GM21390 (cell line): ENCODE measurements at regions not wholly inside any gene's neighbourhood (a gene's known extent, or its start where the extent isn't known, plus 50 kb on each side); places are given as distances from the start of the nearest gene placed in this dataset.
"Not testable (repeated sequence)": the region's sequence is repeated elsewhere in the genome, so short reads cannot be mapped to it uniquely, and the experiment has no call there.

Source experiments
- ATAC-seq: cut with Tn5 transposase; IDR thresholded peaks from one replicate; pipeline ENCODE4 v1.9.1; 2021; ENCODE audit not compliant: unreplicated experiment

GRCh38 chrX:112947981-112948615 is 107.5 kb upstream of the AMOT start:
- ATAC-seq: no peak

DNA sequence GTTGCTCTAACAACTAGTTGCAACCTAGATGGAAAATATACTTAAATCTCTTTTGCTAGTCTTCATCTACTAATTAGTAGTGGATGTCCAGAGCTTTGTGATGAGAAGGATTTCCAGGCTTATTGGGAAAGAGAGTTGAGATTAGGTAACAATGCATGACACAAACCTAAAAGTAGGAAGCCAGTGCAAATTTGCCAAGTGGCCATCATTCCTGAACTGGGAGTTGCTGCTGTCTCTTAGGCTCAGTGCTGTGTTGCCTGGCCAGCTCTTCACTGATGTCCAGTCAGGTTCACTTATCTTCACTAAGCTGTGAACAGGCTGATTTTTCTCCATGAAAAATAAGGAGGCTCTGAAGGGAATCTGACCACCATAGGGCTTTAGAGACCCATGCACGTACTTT is 105.6 kb upstream of the AMOT start:
- no peak for ATAC-seq

- no peak for ATAC-seq
Measured at GRCh38 chrX:112945826-112946225, 105.2 kb upstream of the AMOT start.

DNA sequence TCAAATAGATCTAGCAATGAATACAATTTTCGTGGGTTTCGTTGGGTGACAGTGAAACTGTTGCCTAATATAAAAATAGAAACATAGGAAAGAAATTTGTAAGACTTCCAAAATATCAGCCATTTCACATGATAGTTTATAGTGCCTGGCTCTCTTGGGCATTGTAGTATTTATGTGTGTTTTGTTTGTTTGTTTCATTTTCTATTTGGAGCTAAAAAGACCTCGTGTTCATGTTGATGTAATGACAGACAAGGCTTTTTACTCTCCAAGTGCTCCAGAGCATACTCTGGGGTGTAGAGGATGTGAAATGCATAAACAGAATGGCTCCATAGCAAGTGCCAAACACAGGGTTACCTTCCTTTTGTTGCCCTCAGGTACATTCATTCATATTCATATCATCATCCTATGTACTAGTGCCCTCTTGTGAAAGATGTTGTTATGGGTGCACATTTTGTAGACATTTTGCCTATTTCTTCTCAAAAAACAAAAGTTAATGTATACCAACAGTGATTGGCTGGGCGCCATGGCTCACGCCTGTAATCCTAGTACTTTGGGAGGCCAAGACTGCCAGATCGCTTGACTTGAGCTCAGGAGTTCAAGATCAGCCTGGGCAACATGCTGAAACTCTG is 100.7 kb upstream of the AMOT start:
- ATAC-seq: no peak

GRCh38 chrX:112935029-112935428 is 94.4 kb upstream of the AMOT start:
- no peak for ATAC-seq

- no peak for ATAC-seq
Measured at GRCh38 chrX:112931900-112932299, 91.3 kb upstream of the AMOT start.

DNA sequence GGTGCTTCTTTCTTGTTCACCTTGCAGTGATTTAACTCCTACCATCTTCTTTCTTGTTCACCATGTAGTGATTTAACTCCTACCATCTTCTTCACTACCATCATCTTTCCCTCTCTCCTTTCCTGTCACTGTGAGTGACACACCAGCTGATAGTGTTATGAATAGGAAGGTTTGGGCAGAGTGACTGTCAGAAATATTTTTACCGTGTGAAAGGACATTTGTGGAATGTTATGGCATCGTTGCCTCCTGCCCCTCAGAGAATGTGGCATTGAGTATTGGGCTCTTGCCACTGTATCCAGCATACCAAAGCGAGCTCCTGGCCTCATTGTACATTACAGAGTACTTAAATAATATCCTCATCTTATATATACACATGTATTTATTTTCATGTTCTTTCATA is 90.8 kb upstream of the AMOT start:
- ATAC-seq: no peak

GRCh38 chrX:112923381-112923780 is 82.8 kb upstream of the AMOT start:
- not testable (repeated sequence) for ATAC-seq

DNA sequence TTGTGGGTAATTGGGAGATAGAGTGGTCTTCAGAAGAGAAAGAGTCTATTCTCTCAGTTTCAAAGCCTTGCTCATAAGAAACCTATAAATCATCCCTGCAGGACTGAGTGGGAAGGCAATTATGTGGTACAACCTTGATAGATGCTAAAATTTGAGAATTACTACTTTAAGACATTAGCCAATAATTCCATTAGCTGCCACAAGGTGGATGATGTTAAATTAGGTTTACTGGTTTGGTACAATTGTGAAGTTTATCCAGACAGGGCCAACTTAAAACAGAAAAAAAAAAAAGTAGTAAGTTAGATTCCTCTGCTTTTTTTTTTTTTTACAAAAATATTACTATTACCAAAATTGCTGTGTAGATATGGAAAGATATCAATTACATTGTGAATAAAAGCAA is 73.2 kb upstream of the AMOT start:
- no peak for ATAC-seq

GRCh38 chrX:112910418-112910817 is 69.8 kb upstream of the AMOT start:
- no peak for ATAC-seq

DNA sequence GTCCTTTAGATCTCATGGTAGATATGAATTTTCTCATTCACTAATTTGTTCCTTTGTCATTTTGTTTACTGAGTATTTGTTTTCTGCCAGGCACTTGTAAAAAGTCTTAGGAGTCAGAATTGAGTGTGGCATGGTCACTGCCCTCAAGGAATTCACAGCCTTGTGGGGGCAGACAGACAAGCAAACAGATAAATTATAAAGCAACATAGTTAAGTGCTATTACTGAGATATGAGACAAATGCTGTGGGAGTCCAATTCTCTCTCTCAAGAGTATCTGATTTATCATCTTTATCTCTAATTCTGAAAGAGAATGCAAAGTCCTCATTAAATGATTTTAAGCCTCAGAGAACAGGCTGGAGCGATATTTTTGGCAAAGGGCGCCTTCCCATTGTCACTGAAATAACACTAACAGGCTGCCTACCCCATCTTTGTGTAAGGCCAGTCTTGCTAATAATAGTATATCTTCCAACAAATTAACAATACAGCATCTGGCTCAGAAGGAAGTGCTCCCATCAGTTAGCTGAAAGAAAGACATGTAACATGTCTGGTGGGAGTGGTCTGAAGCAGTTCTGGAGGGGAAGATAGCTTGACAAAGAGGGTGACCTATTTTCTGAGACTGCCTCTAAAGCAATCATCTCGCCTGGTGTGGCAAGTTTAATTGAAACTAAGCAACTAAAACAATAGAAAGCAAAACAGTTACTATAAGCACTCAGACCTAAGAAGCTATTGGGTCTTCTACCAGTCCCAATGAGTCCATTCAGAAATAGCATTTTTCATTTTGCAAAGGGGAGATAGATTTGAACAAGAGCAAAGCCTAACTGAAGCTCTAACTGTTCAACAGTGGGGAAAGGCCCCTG is 61.5 kb upstream of the AMOT start:
- no peak for ATAC-seq

- no peak for ATAC-seq
Measured at GRCh38 chrX:112896051-112896450, 55.4 kb upstream of the AMOT start.
